GM08714 (cell line): ENCODE measurements at regions not wholly inside any gene's neighbourhood (a gene's known extent, or its start where the extent isn't known, plus 50 kb on each side); places are given as distances from the start of the nearest gene placed in this dataset.
"Not testable (repeated sequence)": the region's sequence is repeated elsewhere in the genome, so short reads cannot be mapped to it uniquely, and the experiment has no call there.

Experiments used
- H3K4me3 ChIP-seq: fragments of 200-500 bp; sonication (Bioruptor generic); 2 replicates; pipeline ENCODE4 v1.5.1; 2014; ENCODE audit warnings: mild to moderate bottlenecking, low read length, inconsistent platforms
- ZNF274 ChIP-seq: IDR thresholded peaks from 2 replicates; pipeline ENCODE4 v1.6.1; 2012; ENCODE audit warnings: mild to moderate bottlenecking, low read depth, low read length

GRCh38 chr6:9225441-9225871 is 790.1 kb upstream of the SLC35B3 start:
- TF ChIP-seq ZNF274 = no peak
- no peak overlapping the region for H3K4me3 ChIP-seq

GRCh38 chr6:9224539-9224938 is 789.2 kb upstream of the SLC35B3 start:
- TF ChIP-seq ZNF274 = no peak

GRCh38 chr6:9213717-9214116 is 778.4 kb upstream of the SLC35B3 start:
- H3K4me3 ChIP-seq = not testable (repeated sequence)

More at GRCh38 chr6:9224539-9224938, 789.2 kb upstream of the SLC35B3 start:
- H3K4me3 ChIP-seq = no peak overlapping the region

GRCh38 chr6:9208966-9209365 is 773.6 kb upstream of the SLC35B3 start:
- TF ChIP-seq ZNF274 = no peak
- H3K4me3 ChIP-seq = no peak overlapping the region

GRCh38 chr6:9205645-9206044 is 770.3 kb upstream of the SLC35B3 start:
- TF ChIP-seq ZNF274 = no peak
- no peak overlapping the region for H3K4me3 ChIP-seq

GRCh38 chr6:9204171-9204570 is 768.8 kb upstream of the SLC35B3 start:
- H3K4me3 ChIP-seq = no peak overlapping the region
- TF ChIP-seq ZNF274 = no peak

- no peak overlapping the region for H3K4me3 ChIP-seq
- TF ChIP-seq ZNF274 = no peak
Observed at GRCh38 chr6:9200712-9201111, 765.4 kb upstream of the SLC35B3 start.

GRCh38 chr6:9197726-9198125 is 762.4 kb upstream of the SLC35B3 start:
- TF ChIP-seq ZNF274 = no peak
- no peak overlapping the region for H3K4me3 ChIP-seq

GRCh38 chr6:9195322-9195721 is 760.0 kb upstream of the SLC35B3 start:
- no peak for TF ChIP-seq ZNF274
- no peak overlapping the region for H3K4me3 ChIP-seq

GRCh38 chr6:9192405-9192909 is 757.1 kb upstream of the SLC35B3 start:
- H3K4me3 ChIP-seq = no peak overlapping the region
- no peak for TF ChIP-seq ZNF274

- TF ChIP-seq ZNF274 = no peak
- H3K4me3 ChIP-seq = no peak overlapping the region
Observed at GRCh38 chr6:9186148-9186547, 750.8 kb upstream of the SLC35B3 start.

GRCh38 chr6:9178071-9178470 is 742.7 kb upstream of the SLC35B3 start:
- no peak for TF ChIP-seq ZNF274
- no peak overlapping the region for H3K4me3 ChIP-seq

GRCh38 chr6:9173229-9173628 is 737.9 kb upstream of the SLC35B3 start:
- no peak for TF ChIP-seq ZNF274
- H3K4me3 ChIP-seq = no peak overlapping the region

- no peak overlapping the region for H3K4me3 ChIP-seq
- no peak for TF ChIP-seq ZNF274
Observed at GRCh38 chr6:9172096-9172495, 736.8 kb upstream of the SLC35B3 start.

GRCh38 chr6:9168669-9169068 is 733.3 kb upstream of the SLC35B3 start:
- no peak overlapping the region for H3K4me3 ChIP-seq
- TF ChIP-seq ZNF274 = no peak

- H3K4me3 ChIP-seq = no peak overlapping the region
Observed at GRCh38 chr6:9161731-9162130, 726.4 kb upstream of the SLC35B3 start.

More at GRCh38 chr6:9161731-9162130, 726.4 kb upstream of the SLC35B3 start:
- TF ChIP-seq ZNF274 = no peak
